Common myeloid progenitor, CD34-positive (primary cell): ENCODE measurements at regions not wholly inside any gene's neighbourhood (a gene's known extent, or its start where the extent isn't known, plus 50 kb on each side); places are given as distances from the start of the nearest gene placed in this dataset.

ENCODE experiments used
- CTCF ChIA-PET: fragments of 350-600 bp; sonication (Branson Sonifier 250); formaldehyde crosslinking; loops from one replicate; lab custom pipeline; 2021; ENCODE audit warnings: antibody characterized with exemption; lab: Charles Lee
- POLR2A ChIA-PET: fragments of 350-600 bp; sonication (Branson Sonifier 250); formaldehyde crosslinking; loops from one replicate; lab custom pipeline; 2021; ENCODE audit warnings: antibody characterized with exemption; lab: Charles Lee
- DNase-seq, 3 donors: peaks; one replicate each; pipeline versions ENCODE4 v3.0.0 to v3.0.0-alpha.2; 2013
- H3K27ac ChIP-seq, 2 experiments: 1 replicate in 1 of 2; 2 replicates in 1 of 2; pipeline ENCODE4 v1.7.0; 2013; ENCODE audit warnings: inconsistent platforms in 2 of 2, low read length in 2 of 2, mild to moderate bottlenecking in 2 of 2, low read depth in 1 of 2, moderate library complexity in 1 of 2; ENCODE audit not compliant: severe bottlenecking in 2 of 2, insufficient read depth in 1 of 2, poor library complexity in 1 of 2
- H3K27me3 ChIP-seq, 5 experiments: replicated peaks in 2 of 5; 1 replicate in 3 of 5; 2 replicates in 2 of 5; pipeline versions ENCODE4 v1.6.1 to v1.7.0; 2013; ENCODE audit warnings: low read length in 4 of 5, mild to moderate bottlenecking in 2 of 5, moderate library complexity in 2 of 5, inconsistent platforms in 1 of 5; ENCODE audit not compliant: insufficient read depth in 5 of 5, control insufficient read depth in 4 of 5
- H3K36me3 ChIP-seq, 4 experiments: 1 replicate in 2 of 4; 2 replicates in 2 of 4; pipeline versions ENCODE4 v1.6.1 to v1.7.0; 2013; ENCODE audit warnings: low read length in 3 of 4, control low read depth in 1 of 4, mild to moderate bottlenecking in 1 of 4; ENCODE audit not compliant: control insufficient read depth in 4 of 4, insufficient read depth in 4 of 4
- H3K4me1 ChIP-seq, 4 experiments: 1 replicate in 3 of 4; 2 replicates in 1 of 4; pipeline versions ENCODE4 v1.6.1 to v1.7.1; 2013; ENCODE audit warnings: low read length in 3 of 4, mild to moderate bottlenecking in 3 of 4, control low read depth in 1 of 4, inconsistent platforms in 1 of 4, moderate library complexity in 1 of 4; ENCODE audit not compliant: control insufficient read depth in 4 of 4, insufficient read depth in 4 of 4; ENCODE audit errors: control extremely low read depth in 1 of 4
- H3K4me3 ChIP-seq, 7 experiments: 1 replicate in 4 of 7; 2 replicates in 3 of 7; pipeline versions ENCODE4 v1.5.1 to v1.7.0; 2013; ENCODE audit warnings: mild to moderate bottlenecking in 7 of 7, low read length in 6 of 7, moderate library complexity in 6 of 7, inconsistent platforms in 2 of 7, low read depth in 2 of 7, control low read depth in 1 of 7; ENCODE audit not compliant: insufficient read depth in 4 of 7, control insufficient read depth in 1 of 7; ENCODE audit errors: extremely low read depth in 1 of 7
- H3K9me3 ChIP-seq, 5 experiments: 1 replicate in 4 of 5; 2 replicates in 1 of 5; pipeline versions ENCODE4 v1.6.1 to v1.7.1; 2013; ENCODE audit warnings: low read length in 4 of 5, mild to moderate bottlenecking in 2 of 5, inconsistent platforms in 1 of 5, low read depth in 1 of 5, moderate library complexity in 1 of 5; ENCODE audit not compliant: control insufficient read depth in 4 of 5, insufficient read depth in 2 of 5; ENCODE audit errors: control extremely low read depth in 1 of 5
- WGBS: methylation state at CpG from one replicate; pipeline ENCODE4 v1.1.5; 2013; ENCODE audit not compliant: insufficient coverage; 5-methylcytosine and 5-hydroxymethylcytosine counted together

DNA sequence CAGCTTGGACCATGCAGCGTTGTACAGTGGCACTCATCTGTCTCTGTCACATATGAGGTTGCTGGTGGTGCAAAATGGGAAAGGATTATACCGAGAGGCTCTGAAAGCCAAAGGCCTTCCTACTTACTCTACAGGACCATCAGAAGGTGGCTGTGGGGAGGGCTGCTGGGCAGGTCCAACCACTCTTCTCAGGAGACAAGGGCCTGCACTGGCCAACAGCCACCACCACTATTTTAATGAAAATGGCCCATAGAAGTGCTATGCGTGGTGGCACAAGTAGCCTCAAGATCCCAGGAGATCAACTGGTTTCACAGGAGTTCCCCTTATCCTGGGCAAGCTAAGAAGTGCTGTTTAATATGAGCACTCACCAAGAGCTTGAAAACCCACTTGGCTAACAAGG lies 52.3 kb downstream of the MRPL57 start:
- 91% methylated on average over 1 of the region's 3 CpGs for WGBS
- ChIA-PET CTCF (interaction anchor here (1.9 kb wide), 1 partner anchor 10 kb away, joined by 10 read pairs; no protein-coding TSS in a partner anchor), POLR2A (no interaction called here)
- H3K9me3 ChIP-seq = no peaks in the 10 kb centered on the region
- peaks cover 0 to 12% (median 3%) of the 10 kb centered on the region in 4 experiments for H3K4me1 ChIP-seq
- no peaks in the 10 kb centered on the region for H3K36me3 ChIP-seq
- H3K27ac ChIP-seq = no peak overlapping the region
- no peaks in the 10 kb centered on the region for H3K27me3 ChIP-seq
- no peak for DNase-seq
- no peak overlapping the region for H3K4me3 ChIP-seq

DNA sequence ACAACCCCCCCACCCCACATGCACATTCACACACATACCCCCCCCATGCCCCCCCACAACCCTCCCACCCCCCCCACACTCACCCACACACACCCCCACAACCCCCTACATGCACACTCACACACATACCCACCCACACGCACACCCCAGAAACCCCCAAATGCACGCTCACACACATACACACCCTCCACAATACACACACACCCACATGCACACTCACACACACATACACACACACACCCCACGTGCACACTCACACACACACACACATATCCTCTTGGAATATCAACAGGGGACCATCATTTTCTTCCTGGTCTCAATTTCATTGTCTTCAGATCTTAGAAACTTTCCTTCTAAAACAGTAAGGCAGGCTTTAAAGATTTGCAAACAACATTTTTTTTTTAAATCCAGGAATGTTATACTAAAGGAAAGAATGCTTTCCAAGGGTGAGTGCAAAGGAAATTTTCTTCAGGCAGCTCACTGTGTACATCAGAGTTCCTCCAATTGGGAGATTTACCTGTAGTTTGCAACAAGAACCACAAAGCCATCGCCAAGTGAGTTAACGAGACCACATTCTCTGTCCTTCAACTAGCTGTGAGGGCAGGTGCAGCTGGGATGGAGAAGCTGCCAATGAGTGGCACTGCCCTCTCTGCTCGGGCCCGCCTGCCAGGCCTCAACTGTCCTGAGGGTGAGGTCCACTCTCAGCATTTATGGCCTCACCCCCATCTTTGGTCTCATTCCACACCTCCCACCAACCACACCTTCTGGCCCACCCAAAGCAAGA lies 53.0 kb downstream of the MRPL57 start:
- no peaks in the 10 kb centered on the region for H3K36me3 ChIP-seq
- WGBS = 98% methylated on average over 5 of the region's 7 CpGs
- no peaks in the 10 kb centered on the region for H3K9me3 ChIP-seq
- no peak overlapping the region for H3K27ac ChIP-seq
- ChIA-PET CTCF (interaction anchor here (1.0 to 2.3 kb wide), 5 partner anchors 9 to 29 kb away, joined by 3 to 10 read pairs (median 3); no protein-coding TSS in a partner anchor), POLR2A (interaction anchor here (1.8 kb wide), 1 partner anchor 10 kb away, joined by 6 read pairs; no protein-coding TSS in a partner anchor)
- H3K27me3 ChIP-seq = no peaks in the 10 kb centered on the region
- H3K4me1 ChIP-seq = peaks cover 0 to 12% (median 4%) of the 10 kb centered on the region in 4 experiments
- H3K4me3 ChIP-seq = no peak overlapping the region
- DNase-seq = no peak

DNA sequence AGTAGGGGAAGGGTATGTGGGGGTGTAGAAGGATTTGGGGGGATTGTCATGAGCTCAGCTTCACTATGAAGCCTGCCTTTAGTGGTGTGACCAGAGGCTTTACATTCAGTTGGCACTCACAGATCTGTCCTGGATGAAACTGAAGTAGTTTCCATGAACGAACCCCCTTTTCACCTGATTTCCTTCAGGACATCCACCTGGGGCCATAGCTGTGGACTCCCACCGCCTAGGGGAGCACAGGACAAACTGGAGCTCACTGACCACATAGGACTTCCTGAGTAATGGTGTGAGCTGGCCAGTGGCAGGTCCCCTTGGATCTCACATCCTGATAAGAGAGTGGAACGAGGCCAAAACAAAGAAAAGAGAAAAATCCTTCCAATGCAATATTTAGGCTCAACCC lies 54.1 kb downstream of the MRPL57 start:
- ChIA-PET POLR2A (interaction anchor here (0.6 to 1.8 kb wide), 2 partner anchors 12 to 1531 kb away, joined by 3 to 6 read pairs; no protein-coding TSS in a partner anchor), CTCF (interaction anchor here (1.0 to 2.3 kb wide), 5 partner anchors 10 to 28 kb away, joined by 3 to 10 read pairs (median 3); no protein-coding TSS in a partner anchor)
- Histone ChIP-seq H3K4me3 (no peak overlapping the region), H3K27ac (no peak overlapping the region), H3K27me3 (no peaks in the 10 kb centered on the region), H3K36me3 (no peaks in the 10 kb centered on the region), H3K9me3 (no peaks in the 10 kb centered on the region), H3K4me1 (peaks cover 0 to 12% (median 5%) of the 10 kb centered on the region in 4 experiments)
- no peak for DNase-seq
- WGBS = 100% methylated on average over 2 of the region's 3 CpGs

DNA sequence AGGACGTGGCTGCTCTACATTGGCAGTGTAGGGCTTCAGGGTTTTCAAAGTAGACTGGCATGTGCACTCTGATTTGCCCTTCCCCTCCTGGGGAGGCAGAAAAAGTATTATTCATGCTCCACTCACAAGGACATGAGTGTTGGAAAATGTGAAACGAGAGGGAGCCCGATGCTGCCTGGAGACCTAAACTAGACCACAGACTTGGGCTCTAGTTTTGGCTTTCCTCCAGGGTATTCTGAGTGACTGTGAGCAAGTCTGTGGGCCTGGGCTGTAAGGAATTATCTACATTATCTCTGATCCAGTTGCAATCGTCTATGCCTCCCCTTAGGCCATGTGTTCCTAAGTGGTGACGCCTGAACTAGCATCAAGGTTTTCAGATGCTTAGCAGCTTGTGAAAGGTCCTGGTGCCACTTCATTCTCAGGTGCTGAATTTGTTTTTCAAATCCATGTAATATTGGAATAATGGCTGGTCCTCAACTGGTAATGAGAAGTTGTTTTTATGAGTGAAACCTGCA lies 55.0 kb downstream of the MRPL57 start:
- DNase-seq = peak in 2 of 3 donors; percentile 27 to 29
- POLR2A ChIA-PET = interaction anchor here (1.8 kb wide), 1 partner anchor 13 kb away, joined by 6 read pairs; no protein-coding TSS in a partner anchor
- Histone ChIP-seq H3K36me3 (no peaks in the 10 kb centered on the region), H3K4me3 (no peak overlapping the region), H3K4me1 (peaks cover 0 to 12% (median 5%) of the 10 kb centered on the region in 4 experiments), H3K27me3 (no peaks in the 10 kb centered on the region), H3K27ac (no peak overlapping the region), H3K9me3 (no peaks in the 10 kb centered on the region)
- CTCF ChIA-PET = interaction anchor here (0.7 to 2.3 kb wide), 3 partner anchors 9 to 13 kb away, joined by 3 to 7 read pairs (median 3); no protein-coding TSS in a partner anchor
- WGBS = 82% methylated on average over 5 of the region's 5 CpGs

DNA sequence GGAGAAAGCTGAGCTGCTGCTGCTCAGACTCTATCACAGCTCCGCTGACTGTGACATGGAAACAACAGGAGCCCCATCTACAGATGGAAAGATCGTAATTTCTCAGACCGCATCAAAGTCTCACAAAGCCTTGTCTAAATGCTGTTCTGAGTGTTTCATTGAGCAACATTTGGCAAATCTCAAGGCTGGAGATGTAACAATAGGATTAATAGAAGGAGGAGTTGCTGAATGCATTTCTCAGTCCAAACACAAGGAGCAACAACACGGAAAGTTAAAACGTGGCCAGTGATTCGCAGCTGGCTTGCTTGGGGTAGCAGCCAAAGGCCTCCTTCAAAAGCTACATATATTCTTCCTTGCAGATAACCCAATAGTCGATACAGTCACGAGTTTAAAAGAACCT lies 55.7 kb downstream of the MRPL57 start:
- 98% methylated on average over 8 of the region's 8 CpGs for WGBS

DNA sequence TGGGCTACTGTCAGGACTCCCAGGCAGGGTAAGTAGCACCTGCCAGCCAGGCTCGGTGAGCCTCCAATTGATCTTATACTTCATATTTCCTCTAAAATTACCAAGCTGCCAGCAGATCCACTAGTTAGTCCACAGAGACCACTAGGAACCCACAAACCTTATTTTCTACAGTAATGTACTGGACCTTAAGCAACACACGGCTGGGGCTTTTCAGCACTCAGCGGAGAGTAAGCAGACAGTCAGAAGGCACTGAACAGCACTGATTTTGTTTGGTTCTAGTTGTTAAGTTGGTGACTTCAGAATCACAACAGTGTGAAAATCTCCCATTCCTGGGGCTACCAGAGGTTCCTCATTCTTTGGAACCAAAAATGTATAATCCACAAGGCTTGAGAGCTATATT lies 56.1 kb downstream of the MRPL57 start:
- 100% methylated on average over 2 of the region's 3 CpGs for WGBS
- ChIA-PET POLR2A (no interaction called here), CTCF (interaction anchor here (1.3 to 1.7 kb wide), 3 partner anchors 14 to 150 kb away, joined by 3 to 5 read pairs (median 3); no protein-coding TSS in a partner anchor)
- H3K9me3 ChIP-seq = peaks cover 0 to 3% (median 0%) of the 10 kb centered on the region in 5 experiments
- H3K27me3 ChIP-seq = no peaks in the 10 kb centered on the region
- peaks cover 0 to 12% (median 5%) of the 10 kb centered on the region in 4 experiments for H3K4me1 ChIP-seq
- no peaks in the 10 kb centered on the region for H3K36me3 ChIP-seq
- H3K4me3 ChIP-seq = no peak overlapping the region
- H3K27ac ChIP-seq = no peak overlapping the region
- DNase-seq = no peak

More for the DNA sequence above, 55.7 kb downstream of the MRPL57 start:
- Histone ChIP-seq H3K27ac (no peak overlapping the region), H3K4me3 (no peak overlapping the region), H3K27me3 (no peaks in the 10 kb centered on the region), H3K4me1 (peaks cover 0 to 12% (median 5%) of the 10 kb centered on the region in 4 experiments), H3K36me3 (no peaks in the 10 kb centered on the region), H3K9me3 (no peaks in the 10 kb centered on the region)
- no peak for DNase-seq
- ChIA-PET POLR2A (no interaction called here), CTCF (interaction anchor here (1.3 to 1.4 kb wide), 2 partner anchors 14 to 150 kb away, joined by 3 read pairs; no protein-coding TSS in a partner anchor)
